HG03457 (cell line): ENCODE measurements at regions not wholly inside any gene's neighbourhood (a gene's known extent, or its start where the extent isn't known, plus 50 kb on each side); places are given as distances from the start of the nearest gene placed in this dataset.

ENCODE experiments used
- ATAC-seq: cut with Tn5 transposase; IDR thresholded peaks from one replicate; pipeline ENCODE4 v1.9.1; 2021; ENCODE audit warnings: moderate number of reproducible peaks; ENCODE audit not compliant: unreplicated experiment

DNA sequence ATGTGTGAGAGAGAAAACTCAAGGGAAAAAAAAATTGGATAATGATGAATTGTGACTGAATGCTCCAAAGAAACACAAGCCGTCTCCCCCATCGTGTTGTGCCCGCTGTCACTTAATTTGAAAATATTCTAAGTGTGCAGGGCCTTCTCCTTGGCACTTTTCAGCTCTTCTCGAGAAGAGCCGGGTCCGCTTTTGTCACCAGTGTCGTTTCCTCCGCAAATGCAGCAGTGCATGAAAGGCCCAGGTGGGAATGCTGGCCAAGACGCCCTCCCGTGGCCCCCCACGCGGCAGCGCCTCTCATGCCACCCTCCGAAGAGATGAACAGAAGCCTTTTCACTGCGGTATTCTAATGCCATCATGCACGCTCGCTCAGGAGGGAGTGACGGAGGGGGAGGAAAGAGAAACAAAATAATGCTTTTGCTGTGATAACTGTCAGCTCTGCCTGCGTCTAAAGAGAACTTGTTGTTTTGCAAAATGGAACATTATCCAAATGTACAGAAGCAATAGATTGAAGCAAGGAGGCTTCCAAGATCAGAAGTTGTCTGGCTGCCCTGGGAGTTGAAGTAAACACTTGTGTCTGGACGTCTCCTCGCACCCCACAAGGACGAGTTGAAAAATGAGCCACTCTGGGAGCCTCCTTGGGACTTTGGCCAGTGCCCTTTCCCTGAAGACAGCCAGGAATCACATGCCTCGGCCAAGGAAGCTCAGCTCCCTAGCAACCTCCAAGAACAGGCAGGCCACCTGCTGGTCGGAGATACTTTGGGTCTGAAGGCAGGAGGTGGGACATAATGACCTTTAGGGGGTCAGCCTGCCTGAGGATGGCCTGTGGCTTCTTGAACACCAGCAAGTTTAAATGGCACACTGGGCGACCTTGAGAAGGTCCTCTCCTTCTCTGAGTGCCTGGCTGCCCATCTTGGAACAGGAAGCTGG is 166.1 kb upstream of the ZC3H12A start:
- no peak for ATAC-seq

DNA sequence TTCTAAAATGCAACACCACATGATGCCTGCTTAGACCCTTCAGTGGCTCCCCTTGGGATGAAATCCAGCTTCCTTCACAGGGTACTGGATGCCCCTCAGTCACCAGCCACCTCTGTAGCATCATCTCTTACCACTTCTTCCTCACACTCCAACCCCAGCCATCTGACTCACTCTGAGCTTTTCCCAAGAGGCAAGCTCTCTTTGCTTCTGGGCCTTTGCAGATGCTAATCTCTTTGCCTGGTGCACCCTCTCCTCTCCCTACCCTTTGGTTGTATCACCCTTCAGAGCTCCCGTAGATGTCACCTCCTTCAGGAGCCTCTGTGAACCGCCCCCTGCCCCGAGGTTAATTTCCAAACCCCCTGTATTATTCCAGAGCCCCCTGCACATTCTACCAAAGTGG is 164.8 kb upstream of the ZC3H12A start:
- no peak for ATAC-seq

DNA sequence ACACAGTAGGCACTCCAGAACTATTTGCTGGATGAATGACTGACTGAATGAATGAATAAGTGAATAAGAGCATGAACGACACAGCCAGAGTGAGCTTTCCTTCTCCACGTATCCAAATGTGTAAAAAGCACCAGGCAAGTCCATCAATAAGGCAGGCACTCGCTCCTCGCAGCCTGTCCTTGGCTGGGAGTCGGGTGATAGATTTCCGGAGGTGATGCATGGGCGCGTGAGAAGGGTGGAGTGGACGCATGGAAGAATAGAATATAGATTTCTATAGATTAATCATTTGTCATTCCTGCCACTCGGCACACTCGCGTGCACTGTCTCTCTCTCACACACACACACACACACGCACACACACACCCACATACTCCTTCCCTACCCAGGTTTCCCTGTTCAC is 164.3 kb upstream of the ZC3H12A start:
- ATAC-seq, result no peak

DNA sequence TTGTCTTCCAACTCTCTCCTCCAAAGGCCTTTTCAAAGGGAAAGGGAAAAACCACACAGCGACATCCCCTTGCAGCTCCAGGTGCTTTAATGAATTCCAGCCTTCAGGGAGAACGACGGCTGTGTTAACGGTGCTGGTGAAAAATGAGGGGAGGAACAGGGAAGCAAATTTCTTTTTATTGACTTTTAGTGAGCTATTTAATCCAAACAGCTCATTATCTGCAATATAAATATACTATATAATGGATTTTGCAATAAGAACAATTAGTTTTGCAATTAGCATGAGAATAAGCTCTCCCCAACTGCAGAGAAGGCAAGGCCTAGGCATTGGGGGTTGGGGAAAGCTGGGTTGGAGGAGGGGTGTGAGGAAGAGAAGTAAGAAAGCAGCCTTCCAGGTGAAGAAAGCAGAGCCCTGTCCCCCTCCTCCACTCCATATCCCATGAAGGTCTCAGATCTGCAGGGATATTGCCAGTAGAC is 159.0 kb upstream of the ZC3H12A start:
- ATAC-seq, result no peak

- no peak for ATAC-seq
These were observed 156.4 kb upstream of the ZC3H12A start for GRCh38 chr1:37317870-37318467.

- ATAC-seq, result no peak
These were observed 155.9 kb upstream of the ZC3H12A start for GRCh38 chr1:37318490-37318889.

DNA sequence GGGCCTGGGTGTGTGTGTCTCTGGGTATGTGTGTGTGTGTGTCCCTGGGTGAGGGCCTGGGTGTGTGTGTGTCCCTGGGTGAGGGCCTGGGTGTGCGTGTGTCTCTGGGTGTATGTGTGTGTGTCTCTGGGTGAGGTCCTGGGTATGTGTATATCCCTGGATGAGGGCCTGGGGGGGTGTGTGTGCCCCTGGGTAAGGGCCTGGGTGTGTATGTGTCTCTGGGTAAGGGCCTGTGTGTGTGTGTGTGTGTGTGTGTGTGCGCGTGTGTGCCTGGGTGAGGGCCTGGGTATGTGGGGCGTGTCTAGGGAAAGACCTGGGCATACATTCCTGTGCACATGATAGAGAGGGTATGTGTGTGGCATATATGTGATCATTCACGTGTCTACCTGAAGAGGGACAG is 155.1 kb upstream of the ZC3H12A start:
- no peak for ATAC-seq

- ATAC-seq, result no peak
These were observed 150.6 kb upstream of the ZC3H12A start for GRCh38 chr1:37323486-37324377.

GRCh38 chr1:37325010-37325409 is 149.4 kb upstream of the ZC3H12A start:
- no peak for ATAC-seq

DNA sequence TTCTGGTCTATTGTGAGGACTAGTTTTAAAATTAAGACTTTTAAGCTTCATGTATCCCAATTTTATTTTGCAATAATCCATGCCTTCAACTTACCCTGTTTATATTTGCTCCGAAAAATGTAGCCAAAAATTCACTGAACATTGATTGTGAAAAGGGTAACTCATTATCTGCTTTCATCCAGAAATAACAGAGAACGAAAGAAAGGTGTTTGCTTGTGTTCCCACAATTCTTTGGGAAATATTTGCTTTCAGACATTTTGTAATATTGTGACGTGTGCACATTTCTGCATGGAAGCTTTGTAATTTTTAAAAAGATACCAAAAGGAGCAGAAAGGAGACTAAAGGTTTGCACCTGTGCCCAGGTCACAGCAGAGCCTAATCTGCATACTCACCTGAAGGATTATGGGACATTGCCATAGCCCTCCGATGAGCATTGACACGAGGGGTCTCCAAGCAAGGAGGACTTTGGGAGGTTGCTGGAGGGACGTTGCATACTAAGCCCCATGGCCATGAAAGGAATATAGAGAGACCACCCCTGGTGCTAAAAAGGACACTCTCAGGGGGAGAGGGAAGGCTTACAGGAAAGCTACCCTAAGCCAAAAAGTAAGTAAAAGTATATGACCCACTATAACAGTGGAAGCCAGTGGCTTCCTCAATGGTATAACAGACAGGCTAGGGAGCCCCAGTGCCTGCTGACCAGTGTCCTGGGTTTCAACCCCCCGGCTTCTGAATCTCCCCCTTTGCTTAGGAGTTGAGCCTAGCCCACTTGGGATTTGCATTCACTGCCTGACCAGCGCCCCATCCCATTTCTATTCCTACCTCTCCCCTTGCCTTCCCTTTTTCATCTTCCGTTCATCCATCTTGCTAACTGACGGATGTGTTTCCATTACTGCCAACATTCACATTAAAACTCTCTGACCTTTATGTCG is 148.6 kb upstream of the ZC3H12A start:
- no peak for ATAC-seq

- ATAC-seq, result no peak
These were observed 142.3 kb upstream of the ZC3H12A start for GRCh38 chr1:37332126-37332525.

DNA sequence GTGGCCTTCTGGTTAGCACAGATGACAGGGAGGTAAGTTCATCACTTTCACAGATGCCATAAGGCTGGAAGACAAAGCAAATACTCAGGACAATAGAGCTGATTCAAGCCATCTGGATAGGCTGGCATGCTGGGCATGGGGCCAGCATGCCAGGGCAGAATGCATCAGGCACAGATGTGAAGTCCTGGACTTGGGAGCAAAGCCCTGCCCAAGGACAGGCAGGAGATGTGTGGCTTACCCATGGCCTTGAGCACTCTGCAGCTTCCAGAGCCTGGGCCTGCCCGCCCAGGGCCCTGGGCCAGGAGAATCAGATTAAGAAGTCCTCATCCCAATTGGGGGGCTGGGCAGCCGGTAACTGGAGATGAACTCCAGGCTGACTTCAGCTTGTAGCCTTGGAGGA is 135.7 kb upstream of the ZC3H12A start:
- ATAC-seq, result no peak

GRCh38 chr1:37342736-37343135 is 131.6 kb upstream of the ZC3H12A start:
- no peak for ATAC-seq

DNA sequence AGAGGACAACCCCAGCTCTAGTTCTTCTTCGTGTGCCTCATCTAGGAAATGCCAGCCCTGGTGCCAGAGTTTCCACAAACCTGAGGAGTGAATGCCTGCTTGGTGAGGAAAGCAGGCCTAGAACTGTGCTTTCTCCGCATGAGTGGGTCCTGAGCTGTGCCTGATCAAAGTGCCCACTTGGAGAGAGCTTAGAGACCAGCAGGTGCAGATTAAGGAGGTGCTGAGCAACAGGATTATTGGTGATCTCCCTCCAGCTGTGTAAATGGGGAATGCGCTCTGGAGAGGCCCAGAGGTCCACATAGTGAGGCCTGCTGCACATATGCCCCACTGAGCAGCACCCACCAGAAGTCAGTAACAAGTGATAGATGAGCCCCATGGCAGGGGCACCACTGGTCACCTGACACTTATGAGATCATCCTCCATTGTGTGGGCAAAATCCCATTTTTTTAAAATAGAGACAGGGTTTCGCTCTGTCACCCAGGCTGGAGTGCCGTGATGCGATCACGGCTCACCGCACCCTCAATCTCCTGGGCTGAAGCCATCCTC is 127.2 kb upstream of the ZC3H12A start:
- ATAC-seq, result no peak

DNA sequence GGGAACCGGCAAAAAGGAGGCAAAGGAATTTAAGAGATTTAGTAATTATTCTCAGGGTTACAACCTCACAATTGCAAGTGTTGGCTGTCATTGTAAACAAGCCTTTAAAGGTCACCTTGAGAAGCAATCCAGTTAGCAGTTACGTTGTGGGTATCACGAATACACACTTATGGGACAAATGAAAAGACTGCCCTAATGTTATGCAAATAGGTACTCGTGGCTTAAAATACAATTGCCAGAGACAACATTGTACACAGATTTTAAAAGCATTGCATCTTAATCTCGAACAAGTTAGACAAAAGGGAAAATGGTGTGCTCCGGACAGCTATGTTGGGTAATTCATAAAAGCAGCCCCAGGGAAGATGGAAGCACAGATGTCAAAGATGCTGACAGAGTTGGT is 120.5 kb upstream of the ZC3H12A start:
- ATAC-seq, result no peak

- no peak for ATAC-seq
These were observed 119.3 kb upstream of the ZC3H12A start for GRCh38 chr1:37354876-37355650.

GRCh38 chr1:37358992-37359391 is 115.4 kb upstream of the ZC3H12A start:
- ATAC-seq, result no peak

- no peak for ATAC-seq
These were observed 114.4 kb upstream of the ZC3H12A start for GRCh38 chr1:37360011-37360410.
